OCI-LY3 (cell line): ENCODE measurements at regions not wholly inside any gene's neighbourhood (a gene's known extent, or its start where the extent isn't known, plus 50 kb on each side); places are given as distances from the start of the nearest gene placed in this dataset.

Experiments
- CTCF ChIP-seq: fragments of 200-600, 300-600 bp; sonication (generic); IDR thresholded peaks from 2 replicates; pipeline ENCODE4 v1.5.1; 2014; ENCODE audit warnings: antibody characterized with exemption, low read length, low read depth
- EZH2phosphoT487 ChIP-seq: fragments of 200-600 bp; shearing (Covaris generic); IDR thresholded peaks from 2 replicates; pipeline ENCODE4 v1.6.1; 2018; ENCODE audit warnings: antibody characterized with exemption, mixed run types, low read depth

- TF ChIP-seq CTCF (no peak), EZH2phosphoT487 (no peak)
Observed at GRCh38 chr5:120017513-120017912, 388.2 kb downstream of the FAM170A start.
